Loucy (cell line): ENCODE measurements at regions not wholly inside any gene's neighbourhood (a gene's known extent, or its start where the extent isn't known, plus 50 kb on each side); places are given as distances from the start of the nearest gene placed in this dataset.

ENCODE experiments used
- H2AFZ ChIP-seq: fragments of 200-600 bp; sonication (generic); 2 replicates; pipeline ENCODE4 v1.6.0; 2016; ENCODE audit warnings: antibody characterized with exemption, mild to moderate bottlenecking, low read length, moderate library complexity
- H3F3A ChIP-seq: fragments of 200-600 bp; 2 replicates; pipeline ENCODE4 v1.6.0; 2016; ENCODE audit warnings: antibody characterized with exemption, low read depth, mild to moderate bottlenecking
- H3K27me3 ChIP-seq: fragments of 200-600 bp; sonication (generic); 2 replicates; pipeline ENCODE4 v1.6.1; 2014; ENCODE audit warnings: low read length, mild to moderate bottlenecking; ENCODE audit not compliant: insufficient read depth, poor library complexity, severe bottlenecking
- H3K36me3 ChIP-seq: fragments of 200-600 bp; sonication (generic); 2 replicates; pipeline ENCODE4 v1.6.1; 2016; ENCODE audit warnings: low read length; ENCODE audit not compliant: insufficient read depth
- H3K4me1 ChIP-seq: fragments of 200-600 bp; sonication (generic); 2 replicates; pipeline ENCODE4 v1.5.1; 2014; ENCODE audit warnings: low read length, mild to moderate bottlenecking; ENCODE audit not compliant: insufficient read depth, poor library complexity, severe bottlenecking
- H3K4me2 ChIP-seq: fragments of 200-600 bp; sonication (generic); 2 replicates; pipeline ENCODE4 v1.6.0; 2014; ENCODE audit warnings: antibody characterized with exemption, low read length, low read depth, mild to moderate bottlenecking; ENCODE audit not compliant: poor library complexity, severe bottlenecking
- H3K4me3 ChIP-seq: fragments of 200-600 bp; sonication (generic); 2 replicates; pipeline ENCODE4 v1.5.1; 2014; ENCODE audit warnings: low read length, mild to moderate bottlenecking, mixed read lengths; ENCODE audit not compliant: poor library complexity, severe bottlenecking
- H3K79me2 ChIP-seq: fragments of 200-600 bp; sonication (generic); 2 replicates; pipeline ENCODE4 v1.6.1; 2014; ENCODE audit warnings: low read length; ENCODE audit not compliant: insufficient read depth
- H3K9ac ChIP-seq: fragments of 200-600 bp; sonication (generic); 2 replicates; pipeline ENCODE4 v1.6.0; 2014; ENCODE audit warnings: mild to moderate bottlenecking, low read depth, low read length, moderate library complexity; ENCODE audit not compliant: poor library complexity, severe bottlenecking
- H3K9me2 ChIP-seq: fragments of 200-600 bp; sonication (generic); replicated peaks from 2 replicates; pipeline ENCODE4 v1.6.1; 2016; ENCODE audit warnings: low read depth, low read length, mixed read lengths
- H3K9me3 ChIP-seq: fragments of 200-600 bp; sonication (generic); 2 replicates; pipeline ENCODE4 v1.6.1; 2014; ENCODE audit warnings: mild to moderate bottlenecking, antibody characterized with exemption, low read length, low read depth; ENCODE audit not compliant: insufficient read depth
- H4K20me1 ChIP-seq: fragments of 200-600 bp; sonication (generic); 2 replicates; pipeline ENCODE4 v1.6.0; 2014; ENCODE audit warnings: antibody characterized with exemption, low read length, mild to moderate bottlenecking; ENCODE audit not compliant: insufficient read depth, poor library complexity, severe bottlenecking
- EZH2phosphoT487 ChIP-seq: fragments of 200-600 bp; IDR thresholded peaks from 2 replicates; pipeline ENCODE4 v1.6.1; 2018; ENCODE audit warnings: antibody characterized with exemption, mild to moderate bottlenecking, moderate library complexity, borderline replicate concordance
- TF ChIP-seq, protein P1 (sequence below): fragments of 200-600 bp; sonication (generic); conservative IDR thresholded peaks from 2 replicates; pipeline ENCODE4 v1.5.1; 2014; ENCODE audit warnings: mild to moderate bottlenecking, antibody characterized with exemption, low read length

- Histone ChIP-seq H2AFZ (no peak overlapping the region), H3K9me3 (no peaks in the 10 kb centered on the region; the same call in 1 of the 2 replicates), H3K9me2 (no peaks in the 10 kb centered on the region), H4K20me1 (no peaks in the 10 kb centered on the region), H3K4me3 (no peak overlapping the region), H3K27me3 (no peaks in the 10 kb centered on the region), H3K36me3 (no peaks in the 10 kb centered on the region), H3K9ac (no peak overlapping the region), H3K79me2 (no peaks in the 10 kb centered on the region), H3F3A (no peaks in the 10 kb centered on the region), H3K4me2 (no peak overlapping the region), H3K4me1 (no peaks in the 10 kb centered on the region)
- TF ChIP-seq, protein P1, sequence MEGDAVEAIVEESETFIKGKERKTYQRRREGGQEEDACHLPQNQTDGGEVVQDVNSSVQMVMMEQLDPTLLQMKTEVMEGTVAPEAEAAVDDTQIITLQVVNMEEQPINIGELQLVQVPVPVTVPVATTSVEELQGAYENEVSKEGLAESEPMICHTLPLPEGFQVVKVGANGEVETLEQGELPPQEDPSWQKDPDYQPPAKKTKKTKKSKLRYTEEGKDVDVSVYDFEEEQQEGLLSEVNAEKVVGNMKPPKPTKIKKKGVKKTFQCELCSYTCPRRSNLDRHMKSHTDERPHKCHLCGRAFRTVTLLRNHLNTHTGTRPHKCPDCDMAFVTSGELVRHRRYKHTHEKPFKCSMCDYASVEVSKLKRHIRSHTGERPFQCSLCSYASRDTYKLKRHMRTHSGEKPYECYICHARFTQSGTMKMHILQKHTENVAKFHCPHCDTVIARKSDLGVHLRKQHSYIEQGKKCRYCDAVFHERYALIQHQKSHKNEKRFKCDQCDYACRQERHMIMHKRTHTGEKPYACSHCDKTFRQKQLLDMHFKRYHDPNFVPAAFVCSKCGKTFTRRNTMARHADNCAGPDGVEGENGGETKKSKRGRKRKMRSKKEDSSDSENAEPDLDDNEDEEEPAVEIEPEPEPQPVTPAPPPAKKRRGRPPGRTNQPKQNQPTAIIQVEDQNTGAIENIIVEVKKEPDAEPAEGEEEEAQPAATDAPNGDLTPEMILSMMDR: no peak
- TF ChIP-seq EZH2phosphoT487: no peak
These were observed 438.6 kb downstream of the TSHZ3 start for GRCh38 chr19:30910485-30911240.

DNA sequence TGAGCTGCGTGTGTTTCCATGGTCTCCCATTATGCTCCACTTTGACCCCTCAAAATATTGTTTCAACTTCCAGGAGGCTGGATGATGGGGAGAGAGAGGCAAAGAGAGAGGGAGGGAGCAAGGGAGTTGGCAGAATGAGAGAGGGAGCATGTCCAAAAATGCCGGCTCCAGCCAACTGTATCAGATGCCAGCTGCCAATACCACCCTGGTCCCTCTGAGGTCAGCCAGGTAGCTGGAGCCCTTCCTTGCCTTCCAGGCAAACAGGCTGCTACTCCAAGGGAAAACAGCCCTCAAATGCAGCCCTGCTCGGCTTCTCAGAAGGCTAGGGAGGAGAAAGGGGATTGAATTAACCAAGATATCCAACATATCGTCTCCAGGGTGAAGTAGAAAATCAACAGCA is 440.0 kb downstream of the TSHZ3 start:
- H3K9ac ChIP-seq: no peak overlapping the region
- no peak overlapping the region for H2AFZ ChIP-seq
- H3K36me3 ChIP-seq: no peaks in the 10 kb centered on the region
- no peaks in the 10 kb centered on the region for H3K9me2 ChIP-seq
- H3F3A ChIP-seq: no peaks in the 10 kb centered on the region
- H4K20me1 ChIP-seq: no peaks in the 10 kb centered on the region
- no peak overlapping the region for H3K4me2 ChIP-seq
- no peaks in the 10 kb centered on the region; the same call in 1 of the 2 replicates for H3K9me3 ChIP-seq
- TF ChIP-seq, protein P1: no peak
- TF ChIP-seq EZH2phosphoT487: no peak
- H3K4me1 ChIP-seq: no peaks in the 10 kb centered on the region
- no peaks in the 10 kb centered on the region for H3K27me3 ChIP-seq
- H3K79me2 ChIP-seq: no peaks in the 10 kb centered on the region
- no peak overlapping the region for H3K4me3 ChIP-seq

DNA sequence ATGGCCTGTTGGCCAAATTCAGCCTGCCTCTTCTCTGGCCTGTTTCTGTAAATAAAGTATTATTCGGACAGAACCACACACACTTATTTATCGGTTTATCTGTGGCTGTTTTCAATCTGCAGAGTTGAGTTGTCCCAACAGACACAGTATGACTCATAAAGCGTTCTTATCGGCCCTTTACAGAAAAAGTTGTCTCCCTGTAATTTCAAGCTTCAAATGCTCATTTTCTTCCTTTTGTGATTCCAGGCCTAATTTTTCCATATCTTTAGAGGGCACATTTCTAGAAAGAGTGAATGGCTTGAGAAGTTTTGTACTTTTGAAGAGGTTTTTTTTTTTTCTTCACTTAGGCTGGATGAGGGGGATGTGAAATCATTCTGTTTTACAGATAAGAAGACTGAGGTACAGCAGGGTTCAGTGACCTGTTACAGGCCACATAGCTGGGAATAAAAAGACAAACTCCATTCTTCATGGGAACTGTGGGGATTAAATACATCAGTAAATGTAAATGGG is 440.9 kb downstream of the TSHZ3 start:
- H3K9ac ChIP-seq: no peak overlapping the region
- TF ChIP-seq, protein P1: no peak
- no peak for TF ChIP-seq EZH2phosphoT487
- H3F3A ChIP-seq: no peaks in the 10 kb centered on the region
- no peaks in the 10 kb centered on the region for H3K9me2 ChIP-seq
- H3K4me1 ChIP-seq: no peaks in the 10 kb centered on the region
- no peaks in the 10 kb centered on the region for H3K79me2 ChIP-seq
- no peaks in the 10 kb centered on the region; the same call in 1 of the 2 replicates for H3K9me3 ChIP-seq
- no peaks in the 10 kb centered on the region for H3K27me3 ChIP-seq
- no peaks in the 10 kb centered on the region for H4K20me1 ChIP-seq
- H2AFZ ChIP-seq: no peak overlapping the region
- no peaks in the 10 kb centered on the region for H3K36me3 ChIP-seq
- no peak overlapping the region for H3K4me3 ChIP-seq
- H3K4me2 ChIP-seq: no peak overlapping the region
